T-helper 2 cell treated with Interferon-gamma antibody and Interleukin-4, amounts not matched to agents 100 ng/mL and 5 ng/mL, for 36 hours (primary cell): ENCODE measurements at regions not wholly inside any gene's neighbourhood (a gene's known extent, or its start where the extent isn't known, plus 50 kb on each side); places are given as distances from the start of the nearest gene placed in this dataset.

Source experiments
- intact Hi-C: fragments of 100-400 bp; cut with micrococcal nuclease; formaldehyde crosslinking; loops from one replicate; pipeline ENCODE4 v1.15.1; 2023

- intact Hi-C loops, result no loop called here
Measured at GRCh38 chr3:10702961-10703740, 112.9 kb upstream of the SLC6A11 start.

- intact Hi-C loops, result no loop called here
Measured at GRCh38 chr3:10703875-10704274, 112.2 kb upstream of the SLC6A11 start.

- intact Hi-C loops, result no loop called here
Measured at GRCh38 chr3:10706156-10706739, 109.8 kb upstream of the SLC6A11 start.

GRCh38 chr3:10706740-10707399, 109.2 kb upstream of the SLC6A11 start:
- intact Hi-C loops, result no loop called here

- intact Hi-C loops, result no loop called here
Measured at GRCh38 chr3:10707400-10708215, 108.4 kb upstream of the SLC6A11 start.

GRCh38 chr3:10708216-10708893, 107.7 kb upstream of the SLC6A11 start:
- intact Hi-C loops, result no loop called here

- intact Hi-C loops, result no loop called here
Measured at GRCh38 chr3:10709110-10709781, 106.8 kb upstream of the SLC6A11 start.

- intact Hi-C loops, result no loop called here
Measured at GRCh38 chr3:10712121-10712520, 103.9 kb upstream of the SLC6A11 start.

GRCh38 chr3:10713656-10714055, 102.4 kb upstream of the SLC6A11 start:
- intact Hi-C loops, result no loop called here

GRCh38 chr3:10715886-10716285, 100.1 kb upstream of the SLC6A11 start:
- intact Hi-C loops, result no loop called here

- intact Hi-C loops, result no loop called here
Measured at GRCh38 chr3:10716964-10717363, 99.1 kb upstream of the SLC6A11 start.

GRCh38 chr3:10717756-10718155, 98.3 kb upstream of the SLC6A11 start:
- intact Hi-C loops, result no loop called here

GRCh38 chr3:10721101-10721500, 94.9 kb upstream of the SLC6A11 start:
- intact Hi-C loops, result no loop called here

GRCh38 chr3:10722911-10723310, 93.1 kb upstream of the SLC6A11 start:
- intact Hi-C loops, result no loop called here

- intact Hi-C loops, result no loop called here
Measured at GRCh38 chr3:10723991-10724390, 92.0 kb upstream of the SLC6A11 start.

GRCh38 chr3:10725067-10725466, 91.0 kb upstream of the SLC6A11 start:
- intact Hi-C loops, result no loop called here

GRCh38 chr3:10725846-10726245, 90.2 kb upstream of the SLC6A11 start:
- intact Hi-C loops, result no loop called here

- intact Hi-C loops, result no loop called here
Measured at GRCh38 chr3:10726787-10727186, 89.2 kb upstream of the SLC6A11 start.

GRCh38 chr3:10729439-10729838, 86.6 kb upstream of the SLC6A11 start:
- intact Hi-C loops, result no loop called here

- intact Hi-C loops, result no loop called here
Measured at GRCh38 chr3:10732292-10732691, 83.7 kb upstream of the SLC6A11 start.

GRCh38 chr3:10733297-10733696, 82.7 kb upstream of the SLC6A11 start:
- intact Hi-C loops, result no loop called here
